ENCODE measurements at regions not wholly inside any gene's neighbourhood (a gene's known extent, or its start where the extent isn't known, plus 50 kb on each side); places are given as distances from the start of the nearest gene placed in this dataset.

DNA sequence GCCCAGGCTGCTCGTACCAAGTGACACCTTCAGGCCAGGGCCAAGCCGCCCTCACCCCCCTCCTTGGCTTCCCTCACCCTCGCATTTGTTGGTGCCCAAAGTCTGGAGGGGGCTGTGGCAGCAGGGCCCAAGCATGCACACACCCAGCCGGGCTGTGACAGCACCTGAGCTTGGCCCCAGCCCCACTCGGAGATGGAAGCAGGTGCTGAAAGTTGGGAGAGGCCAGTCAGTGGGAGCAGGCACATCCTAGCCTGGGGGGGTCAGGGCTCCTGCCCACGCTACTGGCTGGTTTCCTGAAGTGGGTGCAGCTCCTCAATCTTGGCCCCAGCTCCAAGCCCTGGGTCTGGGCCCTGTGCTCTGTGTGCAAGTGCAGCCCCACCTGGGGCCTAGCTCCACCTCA, 228.0 kb downstream of the RDH14 start (continued):
- TF ChIP-seq JUND (IDR thresholded peaks at IDR 0.05): no peak

DNA sequence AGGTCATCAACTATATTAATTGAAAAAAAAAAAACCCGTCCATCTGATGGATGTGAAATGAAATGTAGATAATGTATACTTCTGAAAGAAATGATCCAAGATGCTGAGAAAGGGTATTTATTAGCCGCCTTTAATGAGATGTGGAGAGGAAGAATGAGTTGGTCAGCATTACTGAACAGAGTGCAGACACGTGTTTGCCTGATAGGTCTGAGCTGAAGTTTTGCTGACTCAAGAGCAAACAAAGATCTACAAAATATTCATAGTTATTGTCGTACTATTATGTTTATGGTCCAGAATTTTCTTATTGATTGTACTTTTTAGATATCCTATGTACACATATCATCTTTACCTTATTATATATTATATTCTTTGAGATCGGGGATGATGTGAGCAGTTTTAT, 235.3 kb downstream of the RDH14 start:
- no peak for DNase-seq (ENCODE audit: low spot score)
- TF ChIP-seq FOXA1 (IDR thresholded peaks at IDR 0.05) (no peak), RAD21 (IDR thresholded peaks at IDR 0.05) (no peak)
- TF ChIP-seq, protein P1, sequence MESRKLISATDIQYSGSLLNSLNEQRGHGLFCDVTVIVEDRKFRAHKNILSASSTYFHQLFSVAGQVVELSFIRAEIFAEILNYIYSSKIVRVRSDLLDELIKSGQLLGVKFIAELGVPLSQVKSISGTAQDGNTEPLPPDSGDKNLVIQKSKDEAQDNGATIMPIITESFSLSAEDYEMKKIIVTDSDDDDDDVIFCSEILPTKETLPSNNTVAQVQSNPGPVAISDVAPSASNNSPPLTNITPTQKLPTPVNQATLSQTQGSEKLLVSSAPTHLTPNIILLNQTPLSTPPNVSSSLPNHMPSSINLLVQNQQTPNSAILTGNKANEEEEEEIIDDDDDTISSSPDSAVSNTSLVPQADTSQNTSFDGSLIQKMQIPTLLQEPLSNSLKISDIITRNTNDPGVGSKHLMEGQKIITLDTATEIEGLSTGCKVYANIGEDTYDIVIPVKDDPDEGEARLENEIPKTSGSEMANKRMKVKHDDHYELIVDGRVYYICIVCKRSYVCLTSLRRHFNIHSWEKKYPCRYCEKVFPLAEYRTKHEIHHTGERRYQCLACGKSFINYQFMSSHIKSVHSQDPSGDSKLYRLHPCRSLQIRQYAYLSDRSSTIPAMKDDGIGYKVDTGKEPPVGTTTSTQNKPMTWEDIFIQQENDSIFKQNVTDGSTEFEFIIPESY (IDR thresholded peaks at IDR 0.05): no peak
- no peaks in the 10 kb centered on the region for H3K4me1 ChIP-seq (ENCODE audit: control insufficient read depth in 4 of 4, insufficient read depth in 4 of 4, low read length in 3 of 4)
- H3K4me3 ChIP-seq (ENCODE audit: low read depth in 1 of 3, low read length in 3 of 3): no peak overlapping the region
- no peak overlapping the region for H3K9ac ChIP-seq (ENCODE audit: low read depth in 1 of 2, low read length in 2 of 2)
- H3K36me3 ChIP-seq (ENCODE audit: control insufficient read depth in 4 of 4, insufficient read depth in 3 of 4, low read depth in 1 of 4, low read length in 3 of 4): no peaks in the 10 kb centered on the region
- no peak overlapping the region for H3K27ac ChIP-seq (ENCODE audit: low read depth in 1 of 2, low read length in 2 of 2)
- no peaks in the 10 kb centered on the region for H3K9me3 ChIP-seq (ENCODE audit: control insufficient read depth in 4 of 4, low read length in 3 of 4)
- H3K27me3 ChIP-seq (ENCODE audit: control insufficient read depth in 4 of 4, insufficient read depth in 4 of 4, low read length in 3 of 4): no peaks in the 10 kb centered on the region
- 65% methylated on average over 5 of the region's 5 CpGs for WGBS

DNA sequence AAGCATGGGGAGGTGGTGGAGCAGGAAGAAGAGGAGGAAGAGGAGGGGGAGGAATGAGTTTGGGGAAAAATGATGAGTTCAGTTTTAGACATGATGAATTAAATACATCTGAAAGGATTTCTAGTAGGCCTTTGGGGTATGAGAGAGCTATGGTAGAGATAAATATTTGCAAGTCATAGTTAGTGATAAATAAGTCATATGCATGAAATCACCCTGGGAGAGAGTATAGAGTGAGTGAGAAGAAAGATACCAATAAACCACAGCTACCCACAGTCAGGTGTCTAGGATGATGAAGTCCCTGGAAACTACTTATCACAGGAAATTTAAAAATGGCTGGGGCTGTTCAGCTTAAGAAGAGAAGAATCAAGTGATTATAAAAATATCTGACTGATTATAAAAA, 240.5 kb downstream of the RDH14 start:
- H3K9ac ChIP-seq (ENCODE audit: low read depth in 1 of 2, low read length in 2 of 2): no peak overlapping the region
- no peaks in the 10 kb centered on the region for H3K4me1 ChIP-seq (ENCODE audit: control insufficient read depth in 4 of 4, insufficient read depth in 4 of 4, low read length in 3 of 4)
- TF ChIP-seq, protein P2, sequence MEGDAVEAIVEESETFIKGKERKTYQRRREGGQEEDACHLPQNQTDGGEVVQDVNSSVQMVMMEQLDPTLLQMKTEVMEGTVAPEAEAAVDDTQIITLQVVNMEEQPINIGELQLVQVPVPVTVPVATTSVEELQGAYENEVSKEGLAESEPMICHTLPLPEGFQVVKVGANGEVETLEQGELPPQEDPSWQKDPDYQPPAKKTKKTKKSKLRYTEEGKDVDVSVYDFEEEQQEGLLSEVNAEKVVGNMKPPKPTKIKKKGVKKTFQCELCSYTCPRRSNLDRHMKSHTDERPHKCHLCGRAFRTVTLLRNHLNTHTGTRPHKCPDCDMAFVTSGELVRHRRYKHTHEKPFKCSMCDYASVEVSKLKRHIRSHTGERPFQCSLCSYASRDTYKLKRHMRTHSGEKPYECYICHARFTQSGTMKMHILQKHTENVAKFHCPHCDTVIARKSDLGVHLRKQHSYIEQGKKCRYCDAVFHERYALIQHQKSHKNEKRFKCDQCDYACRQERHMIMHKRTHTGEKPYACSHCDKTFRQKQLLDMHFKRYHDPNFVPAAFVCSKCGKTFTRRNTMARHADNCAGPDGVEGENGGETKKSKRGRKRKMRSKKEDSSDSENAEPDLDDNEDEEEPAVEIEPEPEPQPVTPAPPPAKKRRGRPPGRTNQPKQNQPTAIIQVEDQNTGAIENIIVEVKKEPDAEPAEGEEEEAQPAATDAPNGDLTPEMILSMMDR (IDR thresholded peaks at IDR 0.05; ENCODE audit: low read depth, low read length, missing input control): no peak
- no peak for TF ChIP-seq SP1 (IDR thresholded peaks at IDR 0.05)
- no peak for TF ChIP-seq HNF4G (IDR thresholded peaks at IDR 0.05)
- TF ChIP-seq, protein P3, sequence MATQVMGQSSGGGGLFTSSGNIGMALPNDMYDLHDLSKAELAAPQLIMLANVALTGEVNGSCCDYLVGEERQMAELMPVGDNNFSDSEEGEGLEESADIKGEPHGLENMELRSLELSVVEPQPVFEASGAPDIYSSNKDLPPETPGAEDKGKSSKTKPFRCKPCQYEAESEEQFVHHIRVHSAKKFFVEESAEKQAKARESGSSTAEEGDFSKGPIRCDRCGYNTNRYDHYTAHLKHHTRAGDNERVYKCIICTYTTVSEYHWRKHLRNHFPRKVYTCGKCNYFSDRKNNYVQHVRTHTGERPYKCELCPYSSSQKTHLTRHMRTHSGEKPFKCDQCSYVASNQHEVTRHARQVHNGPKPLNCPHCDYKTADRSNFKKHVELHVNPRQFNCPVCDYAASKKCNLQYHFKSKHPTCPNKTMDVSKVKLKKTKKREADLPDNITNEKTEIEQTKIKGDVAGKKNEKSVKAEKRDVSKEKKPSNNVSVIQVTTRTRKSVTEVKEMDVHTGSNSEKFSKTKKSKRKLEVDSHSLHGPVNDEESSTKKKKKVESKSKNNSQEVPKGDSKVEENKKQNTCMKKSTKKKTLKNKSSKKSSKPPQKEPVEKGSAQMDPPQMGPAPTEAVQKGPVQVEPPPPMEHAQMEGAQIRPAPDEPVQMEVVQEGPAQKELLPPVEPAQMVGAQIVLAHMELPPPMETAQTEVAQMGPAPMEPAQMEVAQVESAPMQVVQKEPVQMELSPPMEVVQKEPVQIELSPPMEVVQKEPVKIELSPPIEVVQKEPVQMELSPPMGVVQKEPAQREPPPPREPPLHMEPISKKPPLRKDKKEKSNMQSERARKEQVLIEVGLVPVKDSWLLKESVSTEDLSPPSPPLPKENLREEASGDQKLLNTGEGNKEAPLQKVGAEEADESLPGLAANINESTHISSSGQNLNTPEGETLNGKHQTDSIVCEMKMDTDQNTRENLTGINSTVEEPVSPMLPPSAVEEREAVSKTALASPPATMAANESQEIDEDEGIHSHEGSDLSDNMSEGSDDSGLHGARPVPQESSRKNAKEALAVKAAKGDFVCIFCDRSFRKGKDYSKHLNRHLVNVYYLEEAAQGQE (IDR thresholded peaks at IDR 0.05): no peak
- TF ChIP-seq, protein P4, sequence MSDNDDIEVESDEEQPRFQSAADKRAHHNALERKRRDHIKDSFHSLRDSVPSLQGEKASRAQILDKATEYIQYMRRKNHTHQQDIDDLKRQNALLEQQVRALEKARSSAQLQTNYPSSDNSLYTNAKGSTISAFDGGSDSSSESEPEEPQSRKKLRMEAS (IDR thresholded peaks at IDR 0.05): no peak
- TF ChIP-seq, protein P1 (IDR thresholded peaks at IDR 0.05): no peak
- TF ChIP-seq RXRA (IDR thresholded peaks at IDR 0.05): no peak
- no peak overlapping the region for H3K4me3 ChIP-seq (ENCODE audit: low read depth in 1 of 3, low read length in 3 of 3)
- no peak overlapping the region for H3K27ac ChIP-seq (ENCODE audit: low read depth in 1 of 2, low read length in 2 of 2)
- no peaks in the 10 kb centered on the region for H3K27me3 ChIP-seq (ENCODE audit: control insufficient read depth in 4 of 4, insufficient read depth in 4 of 4, low read length in 3 of 4)
- no peaks in the 10 kb centered on the region for H3K36me3 ChIP-seq (ENCODE audit: control insufficient read depth in 4 of 4, insufficient read depth in 3 of 4, low read depth in 1 of 4, low read length in 3 of 4)
- DNase-seq (ENCODE audit: low spot score): no peak
- H3K9me3 ChIP-seq (ENCODE audit: control insufficient read depth in 4 of 4, low read length in 3 of 4): no peaks in the 10 kb centered on the region

Measured in liver (tissue), 8 donors.